Muscle of leg (tissue), 3 donors: ENCODE measurements at regions not wholly inside any gene's neighbourhood (a gene's known extent, or its start where the extent isn't known, plus 50 kb on each side); places are given as distances from the start of the nearest gene placed in this dataset.

Experiments
- DNase-seq: peaks from one replicate; pipeline ENCODE4 v3.0.0; 2013
- H3K27ac ChIP-seq: one replicate; pipeline ENCODE4 v1.5.1; 2013; ENCODE audit warnings: mild to moderate bottlenecking, low read length, control low read depth
- H3K27me3 ChIP-seq: one replicate; pipeline ENCODE4 v1.6.1; 2013; ENCODE audit warnings: low read length; ENCODE audit not compliant: control insufficient read depth, insufficient read depth
- H3K36me3 ChIP-seq: one replicate; pipeline ENCODE4 v1.6.1; 2013; ENCODE audit warnings: low read length; ENCODE audit not compliant: control insufficient read depth, insufficient read depth
- H3K4me1 ChIP-seq: one replicate; pipeline ENCODE4 v1.6.1; 2013; ENCODE audit warnings: low read length; ENCODE audit not compliant: control insufficient read depth, insufficient read depth
- H3K4me3 ChIP-seq: one replicate; pipeline ENCODE4 v1.5.1; 2013; ENCODE audit warnings: low read length, control low read depth
- H3K9me3 ChIP-seq: replicated peaks from 2 replicates; pipeline ENCODE4 v1.6.1; 2013; ENCODE audit warnings: low read depth, low read length; ENCODE audit not compliant: control insufficient read depth
- WGBS: methylation state at CpG from one replicate; pipeline ENCODE4 v1.1.5; 2013; ENCODE audit warnings: missing lambda C conversion rate; ENCODE audit not compliant: insufficient coverage; 5-methylcytosine and 5-hydroxymethylcytosine counted together

DNA sequence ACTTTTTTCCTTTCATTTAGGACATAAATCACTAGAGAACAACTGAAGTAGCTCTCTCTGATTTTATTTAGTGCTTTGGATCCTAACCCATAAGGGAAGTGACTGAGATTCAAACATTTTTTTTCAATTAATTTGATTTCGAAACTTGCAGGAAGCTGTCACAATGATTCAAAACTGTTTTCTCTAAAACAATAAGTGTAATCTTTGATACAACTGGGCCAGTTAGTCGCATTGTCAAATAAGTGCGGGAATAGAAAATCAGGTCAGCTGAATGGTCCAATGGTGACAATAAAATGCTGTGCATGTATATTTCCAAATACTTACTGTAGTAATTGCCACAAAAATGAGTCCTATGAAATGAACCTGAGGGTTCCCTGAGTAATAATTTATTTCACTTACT, 930.8 kb downstream of the TFAP2A start:
- H3K9me3 ChIP-seq, result no peaks in the 10 kb centered on the region
- no peaks in the 10 kb centered on the region for H3K27me3 ChIP-seq
- WGBS, result no CpG with 5 or more reads among the region's 3 CpGs
- no peak for DNase-seq
- no peaks in the 10 kb centered on the region for H3K4me1 ChIP-seq
- no peak overlapping the region for H3K4me3 ChIP-seq
- no peak overlapping the region for H3K27ac ChIP-seq
- H3K36me3 ChIP-seq, result no peaks in the 10 kb centered on the region

DNA sequence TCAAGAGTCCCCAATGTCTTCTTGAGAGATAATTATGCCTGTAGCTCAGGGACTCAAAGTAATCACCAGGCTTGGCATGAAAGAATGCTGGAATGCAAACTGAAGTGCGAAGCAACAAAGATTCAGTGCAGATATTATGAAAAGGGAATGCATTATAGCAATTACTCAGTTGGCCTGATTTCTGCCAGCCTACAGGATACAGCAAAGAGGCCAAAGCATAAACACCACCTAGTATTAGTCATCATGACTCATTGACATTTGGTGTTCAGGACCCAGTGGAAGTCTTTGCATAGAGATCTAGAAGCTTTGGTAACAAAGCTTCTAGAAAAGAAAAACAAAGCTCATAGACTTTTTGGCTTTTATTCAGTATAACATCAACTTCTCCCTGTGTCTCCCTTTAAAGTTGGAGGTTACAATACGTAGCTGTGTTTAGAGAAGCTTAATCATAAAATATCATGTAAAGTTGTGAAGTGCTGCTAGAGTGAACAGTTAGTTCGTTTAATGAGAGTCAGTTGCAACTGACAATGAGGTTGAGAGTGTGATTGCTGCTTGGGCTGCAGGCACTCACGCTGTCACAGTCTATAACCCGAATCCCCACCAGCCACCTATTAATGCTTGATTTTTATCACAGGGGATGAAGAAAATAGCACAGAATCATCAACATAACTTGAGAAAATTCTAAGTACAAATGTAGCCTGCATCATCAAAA, 932.7 kb downstream of the TFAP2A start:
- WGBS, result no CpG with 5 or more reads among the region's 5 CpGs
- Histone ChIP-seq H3K36me3 (no peaks in the 10 kb centered on the region), H3K27me3 (no peaks in the 10 kb centered on the region), H3K9me3 (no peaks in the 10 kb centered on the region), H3K4me3 (no peak overlapping the region), H3K4me1 (no peaks in the 10 kb centered on the region), H3K27ac (no peak overlapping the region)
- DNase-seq, result no peak

DNA sequence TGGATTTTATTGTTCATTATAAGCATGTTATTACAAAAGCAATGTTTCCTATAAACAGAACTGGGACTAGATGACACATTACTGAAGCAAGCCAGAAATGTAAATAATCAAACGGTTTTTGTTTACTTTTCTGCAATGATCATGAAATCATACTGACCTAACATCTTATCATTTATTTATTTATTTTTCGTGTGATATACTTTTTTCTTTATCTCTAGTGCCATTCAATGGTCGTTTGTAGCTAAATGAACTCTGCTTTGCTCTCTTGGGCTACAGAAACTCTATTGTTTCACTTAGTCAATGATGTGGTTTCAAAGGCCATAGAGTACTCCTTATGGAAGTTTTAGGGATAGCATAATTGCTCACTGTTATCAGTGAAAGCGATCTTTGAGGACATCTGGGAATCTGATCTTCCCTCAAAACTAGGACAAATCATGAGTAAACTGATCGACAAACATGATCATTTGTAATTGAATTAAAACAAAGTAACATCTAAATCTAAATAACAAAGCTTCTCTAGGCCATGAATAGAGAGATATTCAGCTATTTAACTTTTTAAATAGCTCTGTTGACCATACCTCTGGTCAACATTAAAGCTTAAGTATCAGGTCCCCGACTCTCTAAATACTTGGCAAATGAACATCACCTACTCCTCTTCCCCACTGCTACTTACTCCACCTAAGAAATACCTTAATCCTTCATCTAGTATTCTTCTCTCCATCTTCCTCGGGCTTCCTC, 933.4 kb downstream of the TFAP2A start:
- no peak overlapping the region for H3K4me3 ChIP-seq
- H3K36me3 ChIP-seq, result no peaks in the 10 kb centered on the region
- no peaks in the 10 kb centered on the region for H3K4me1 ChIP-seq
- no peaks in the 10 kb centered on the region for H3K9me3 ChIP-seq
- H3K27ac ChIP-seq, result no peak overlapping the region
- no peak for DNase-seq
- no CpG with 5 or more reads among the region's 7 CpGs for WGBS
- no peaks in the 10 kb centered on the region for H3K27me3 ChIP-seq

DNA sequence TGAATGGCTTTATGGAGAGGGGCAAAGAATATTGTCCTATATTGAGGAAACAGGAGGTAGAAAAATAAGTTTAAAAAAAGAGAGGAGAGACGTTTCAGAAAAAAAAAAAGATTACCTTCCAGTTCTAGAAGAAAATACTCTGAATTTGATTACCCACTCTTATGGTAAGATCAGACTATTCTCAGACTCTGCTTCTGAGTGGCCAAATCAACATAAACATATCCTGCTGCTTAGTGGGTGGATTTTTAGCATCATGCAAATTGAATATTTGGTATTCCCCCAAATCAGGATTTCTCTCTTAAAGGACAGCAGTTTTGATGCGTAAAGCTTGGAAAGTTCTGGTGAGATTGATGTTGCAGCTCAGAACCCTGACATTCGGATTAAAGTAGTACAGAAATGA, 946.6 kb downstream of the TFAP2A start:
- Histone ChIP-seq H3K4me3 (no peak overlapping the region), H3K27ac (no peak overlapping the region), H3K36me3 (no peaks in the 10 kb centered on the region), H3K9me3 (no peaks in the 10 kb centered on the region), H3K4me1 (no peaks in the 10 kb centered on the region), H3K27me3 (no peaks in the 10 kb centered on the region)
- no peak for DNase-seq
- no CpG with 5 or more reads among the region's 3 CpGs for WGBS

DNA sequence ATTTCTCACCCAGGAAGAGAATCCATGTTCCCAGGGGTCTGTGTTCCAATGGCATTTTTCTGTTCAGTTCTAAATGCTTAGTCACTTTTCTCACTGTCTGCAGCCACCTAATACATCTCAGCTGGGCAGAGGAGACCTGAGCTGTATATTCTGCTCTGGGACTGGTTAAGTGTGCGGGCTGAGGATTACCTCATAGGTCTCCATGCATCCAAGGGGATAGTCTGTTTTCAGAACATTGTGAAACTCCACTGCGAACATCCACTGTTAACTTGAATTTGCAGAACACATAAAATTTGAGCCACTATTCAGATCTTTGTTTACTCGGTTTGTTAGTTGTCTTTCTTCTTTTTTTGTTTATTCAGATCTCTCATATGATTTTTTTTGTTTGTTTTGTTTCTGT, 947.1 kb downstream of the TFAP2A start:
- no peak overlapping the region for H3K4me3 ChIP-seq
- no peak overlapping the region for H3K27ac ChIP-seq
- no peaks in the 10 kb centered on the region for H3K27me3 ChIP-seq
- DNase-seq, result no peak
- no CpG with 5 or more reads among the region's 3 CpGs for WGBS
- H3K9me3 ChIP-seq, result no peaks in the 10 kb centered on the region
- no peaks in the 10 kb centered on the region for H3K4me1 ChIP-seq
- no peaks in the 10 kb centered on the region for H3K36me3 ChIP-seq

DNA sequence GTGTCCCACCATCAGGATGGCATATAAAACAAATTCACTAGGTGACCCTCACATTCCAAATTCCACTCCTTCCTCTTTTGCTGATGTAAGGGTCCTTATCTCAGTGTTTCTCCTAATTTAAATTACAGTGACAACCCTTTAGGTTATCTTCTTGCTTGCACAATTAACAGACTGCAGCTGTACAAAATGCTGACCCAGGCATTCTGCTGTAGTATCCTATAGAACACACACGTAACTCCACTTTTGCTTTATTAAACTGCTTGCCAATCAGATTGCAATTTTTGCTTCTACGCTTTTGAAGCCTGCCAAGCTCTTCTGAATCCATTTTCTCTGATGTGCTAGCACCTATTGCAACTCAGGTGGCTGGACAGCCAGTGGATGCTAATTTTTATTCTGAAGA, 950.3 kb downstream of the TFAP2A start:
- WGBS, result 80% methylated on average over 1 of the region's 2 CpGs
- no peaks in the 10 kb centered on the region for H3K27me3 ChIP-seq
- DNase-seq, result no peak
- H3K9me3 ChIP-seq, result no peaks in the 10 kb centered on the region
- no peak overlapping the region for H3K27ac ChIP-seq
- no peaks in the 10 kb centered on the region for H3K4me1 ChIP-seq
- H3K36me3 ChIP-seq, result no peaks in the 10 kb centered on the region
- no peak overlapping the region for H3K4me3 ChIP-seq

DNA sequence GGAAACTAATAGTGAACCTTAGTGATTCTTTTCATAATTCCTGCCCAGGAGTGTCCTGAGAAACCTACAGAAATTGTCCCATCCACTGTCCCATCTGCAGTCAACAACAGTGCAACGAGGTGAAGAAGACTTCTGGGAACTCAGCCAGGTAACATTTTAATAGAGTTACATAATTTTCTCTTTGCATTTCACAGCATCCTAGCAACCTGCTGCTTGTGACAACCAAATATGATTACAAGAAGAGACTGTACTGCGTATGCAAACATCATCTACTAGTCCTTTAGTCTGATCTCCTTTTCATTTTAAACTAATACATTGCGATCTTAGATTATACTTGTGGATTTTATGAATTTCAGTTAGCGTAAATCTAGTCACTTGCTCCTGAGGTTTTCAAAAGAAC, 951.6 kb downstream of the TFAP2A start:
- Histone ChIP-seq H3K9me3 (no peaks in the 10 kb centered on the region), H3K4me3 (no peak overlapping the region), H3K4me1 (no peaks in the 10 kb centered on the region), H3K27ac (no peak overlapping the region), H3K36me3 (no peaks in the 10 kb centered on the region), H3K27me3 (no peaks in the 10 kb centered on the region)
- DNase-seq, result no peak
- 100% methylated on average over 1 of the region's 4 CpGs for WGBS

DNA sequence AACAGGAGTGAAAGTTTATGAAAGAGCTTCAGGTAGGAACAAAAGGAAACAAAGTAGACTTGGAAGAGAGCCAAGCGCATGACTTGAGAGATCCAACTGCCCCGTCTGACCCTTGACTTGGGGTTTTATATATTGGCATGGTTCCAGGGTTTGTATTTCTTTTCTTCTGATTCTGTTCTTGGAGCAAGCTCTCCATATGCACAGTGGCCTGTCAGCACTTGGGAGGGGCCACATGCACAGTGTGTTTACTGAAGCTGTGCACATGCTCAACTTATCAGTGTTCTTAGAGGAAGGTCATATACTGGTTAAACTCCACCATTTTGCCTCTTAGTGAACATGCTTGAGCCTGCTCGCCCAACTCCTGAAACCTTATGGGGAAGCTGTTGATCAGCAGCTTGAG, 953.7 kb downstream of the TFAP2A start:
- H3K4me3 ChIP-seq, result no peak overlapping the region
- no peaks in the 10 kb centered on the region for H3K9me3 ChIP-seq
- H3K4me1 ChIP-seq, result no peaks in the 10 kb centered on the region
- H3K27ac ChIP-seq, result no peak overlapping the region
- no peak for DNase-seq
- H3K36me3 ChIP-seq, result no peaks in the 10 kb centered on the region
- H3K27me3 ChIP-seq, result no peaks in the 10 kb centered on the region
- 67% methylated on average over 2 of the region's 3 CpGs for WGBS

DNA sequence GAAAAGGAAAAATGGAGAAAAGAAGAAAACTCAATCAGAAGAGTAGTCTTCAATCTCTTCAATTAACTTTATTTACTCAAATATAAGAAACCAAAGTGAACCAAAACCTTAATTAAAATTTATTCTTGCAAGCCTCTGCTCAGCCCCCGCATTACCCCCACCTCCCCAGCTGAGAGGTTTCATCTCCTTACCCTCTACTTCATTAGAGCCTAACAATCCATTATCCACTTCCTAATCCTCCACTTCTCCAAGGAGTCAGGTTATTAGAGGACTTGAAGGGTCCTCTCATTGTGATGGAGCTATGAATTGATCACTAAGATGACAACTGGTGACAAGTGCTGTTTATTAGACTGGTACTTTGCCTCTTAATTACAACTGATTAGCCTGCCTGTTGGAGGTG, 956.5 kb downstream of the TFAP2A start:
- Histone ChIP-seq H3K27ac (no peak overlapping the region), H3K4me3 (no peak overlapping the region), H3K27me3 (no peaks in the 10 kb centered on the region), H3K4me1 (no peaks in the 10 kb centered on the region), H3K9me3 (no peaks in the 10 kb centered on the region), H3K36me3 (no peaks in the 10 kb centered on the region)
- no peak for DNase-seq
- WGBS, result no CpG with 5 or more reads among the region's 1 CpG

DNA sequence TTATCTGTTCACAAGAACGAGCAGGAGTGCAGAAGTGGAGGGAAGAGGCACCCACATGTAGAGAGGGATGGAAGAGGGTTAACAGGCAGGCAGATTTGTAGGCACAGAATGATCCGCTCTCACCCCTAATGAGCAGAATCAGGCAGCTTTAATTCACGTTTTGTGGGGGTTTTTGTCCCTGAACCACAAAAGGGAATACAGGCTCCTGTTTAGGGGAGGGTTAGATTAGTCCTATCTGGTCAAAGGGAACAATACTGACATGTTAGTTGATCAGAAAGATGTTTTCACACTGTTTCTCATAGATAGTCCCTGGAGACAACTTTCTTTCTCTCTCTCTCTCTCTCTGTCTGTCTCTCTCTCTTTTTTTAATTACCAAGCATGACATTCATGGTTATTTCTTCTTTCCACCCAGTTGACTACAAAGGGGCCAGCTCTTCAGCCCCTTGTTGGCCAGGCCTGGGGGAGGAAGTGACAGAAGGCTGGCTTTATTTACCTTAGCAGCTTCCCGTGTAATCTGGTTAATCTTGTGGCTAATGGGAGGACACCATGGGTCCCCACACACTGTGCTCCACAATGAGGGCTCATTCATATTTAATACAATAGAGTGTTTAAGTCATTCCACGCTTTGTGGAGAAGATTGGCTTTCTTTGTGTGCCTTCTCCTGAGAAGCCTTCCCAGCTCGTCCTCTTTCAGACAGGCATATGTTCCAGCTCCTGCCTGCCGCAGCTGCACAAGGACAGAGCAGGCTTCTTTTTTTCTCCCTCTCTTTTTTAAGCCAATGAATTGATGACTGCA, 958.8 kb downstream of the TFAP2A start:
- no peaks in the 10 kb centered on the region for H3K4me1 ChIP-seq
- WGBS, result 40% methylated on average over 1 of the region's 7 CpGs

More for the DNA sequence above, 958.8 kb downstream of the TFAP2A start:
- Histone ChIP-seq H3K27me3 (no peaks in the 10 kb centered on the region), H3K36me3 (no peaks in the 10 kb centered on the region), H3K27ac (no peak overlapping the region), H3K4me3 (no peak overlapping the region), H3K9me3 (no peaks in the 10 kb centered on the region)
- no peak for DNase-seq
